Panc1 (cell line): ENCODE measurements at regions not wholly inside any gene's neighbourhood (a gene's known extent, or its start where the extent isn't known, plus 50 kb on each side); places are given as distances from the start of the nearest gene placed in this dataset.

Experiments used
- POLR2AphosphoS5 ChIP-seq: IDR thresholded peaks from 2 replicates; pipeline ENCODE4 v1.6.1; 2012; ENCODE audit warnings: mild to moderate bottlenecking, low read depth, low read length, moderate library complexity
- REST ChIP-seq, 2 experiments: IDR thresholded peaks; 2 replicates each; pipeline ENCODE4 v1.6.1; 2011 to 2012; ENCODE audit warnings: low read depth in 2 of 2, control low read depth in 1 of 2, low read length in 1 of 2, mild to moderate bottlenecking in 1 of 2, moderate library complexity in 1 of 2; ENCODE audit not compliant: insufficient read depth in 1 of 2
- SIN3A ChIP-seq: IDR thresholded peaks from 2 replicates; pipeline ENCODE4 v1.6.1; 2012; ENCODE audit warnings: low read depth, mild to moderate bottlenecking, low read length, moderate library complexity, borderline replicate concordance; ENCODE audit not compliant: insufficient read depth
- TCF7L2 ChIP-seq: IDR thresholded peaks from 2 replicates; pipeline ENCODE4 v1.6.1; 2011; ENCODE audit warnings: mild to moderate bottlenecking, low read depth, low read length, inconsistent platforms
- TF ChIP-seq, protein P1 (sequence below): fragments of 450-650 bp; IDR thresholded peaks from 2 replicates; pipeline ENCODE4 v1.5.1; 2017; ENCODE audit warnings: mild to moderate bottlenecking

DNA sequence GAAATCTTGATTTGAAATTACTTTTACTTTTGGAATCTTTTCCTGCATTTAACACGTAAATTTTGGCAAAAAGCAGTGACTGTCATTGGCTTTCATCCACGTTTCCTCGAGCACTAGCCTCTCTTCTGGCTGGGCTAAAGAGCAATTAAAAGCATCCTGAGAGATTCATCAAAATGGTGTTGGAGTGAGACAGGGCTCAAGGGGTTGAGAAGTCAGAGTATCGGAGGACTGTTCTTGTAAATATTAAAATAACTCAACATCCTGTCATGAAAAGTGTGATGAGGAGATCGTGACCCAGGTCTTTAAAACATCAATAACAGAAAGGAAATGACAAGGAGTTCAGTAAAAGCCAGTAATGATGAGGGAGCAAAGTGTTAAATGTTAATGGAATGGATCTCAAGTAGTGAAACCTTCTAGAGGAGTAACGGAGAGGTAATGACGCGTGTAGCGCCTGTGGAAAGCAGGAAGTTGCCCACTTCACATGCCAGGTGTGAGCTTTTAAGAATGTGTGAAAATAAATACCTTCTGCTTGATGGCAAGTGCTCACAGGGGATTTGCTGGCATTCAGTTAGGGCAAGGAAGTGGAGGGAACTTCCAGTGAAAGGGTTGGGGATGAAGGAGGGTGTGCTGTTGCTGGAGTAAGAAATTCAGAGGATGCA lies 754.4 kb downstream of the ADCYAP1 start:
- TF ChIP-seq POLR2AphosphoS5 (no peak), SIN3A (no peak), TCF7L2 (no peak), REST (IDR thresholded peaks at IDR 0.05; ENCODE audit: insufficient read depth in 1 of 2, low read depth in 2 of 2, low read length in 1 of 2) (no peak)
- TF ChIP-seq, protein P1, sequence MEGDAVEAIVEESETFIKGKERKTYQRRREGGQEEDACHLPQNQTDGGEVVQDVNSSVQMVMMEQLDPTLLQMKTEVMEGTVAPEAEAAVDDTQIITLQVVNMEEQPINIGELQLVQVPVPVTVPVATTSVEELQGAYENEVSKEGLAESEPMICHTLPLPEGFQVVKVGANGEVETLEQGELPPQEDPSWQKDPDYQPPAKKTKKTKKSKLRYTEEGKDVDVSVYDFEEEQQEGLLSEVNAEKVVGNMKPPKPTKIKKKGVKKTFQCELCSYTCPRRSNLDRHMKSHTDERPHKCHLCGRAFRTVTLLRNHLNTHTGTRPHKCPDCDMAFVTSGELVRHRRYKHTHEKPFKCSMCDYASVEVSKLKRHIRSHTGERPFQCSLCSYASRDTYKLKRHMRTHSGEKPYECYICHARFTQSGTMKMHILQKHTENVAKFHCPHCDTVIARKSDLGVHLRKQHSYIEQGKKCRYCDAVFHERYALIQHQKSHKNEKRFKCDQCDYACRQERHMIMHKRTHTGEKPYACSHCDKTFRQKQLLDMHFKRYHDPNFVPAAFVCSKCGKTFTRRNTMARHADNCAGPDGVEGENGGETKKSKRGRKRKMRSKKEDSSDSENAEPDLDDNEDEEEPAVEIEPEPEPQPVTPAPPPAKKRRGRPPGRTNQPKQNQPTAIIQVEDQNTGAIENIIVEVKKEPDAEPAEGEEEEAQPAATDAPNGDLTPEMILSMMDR, result no peak
